ENCODE measurements at regions not wholly inside any gene's neighbourhood (a gene's known extent, or its start where the extent isn't known, plus 50 kb on each side); places are given as distances from the start of the nearest gene placed in this dataset.

DNA sequence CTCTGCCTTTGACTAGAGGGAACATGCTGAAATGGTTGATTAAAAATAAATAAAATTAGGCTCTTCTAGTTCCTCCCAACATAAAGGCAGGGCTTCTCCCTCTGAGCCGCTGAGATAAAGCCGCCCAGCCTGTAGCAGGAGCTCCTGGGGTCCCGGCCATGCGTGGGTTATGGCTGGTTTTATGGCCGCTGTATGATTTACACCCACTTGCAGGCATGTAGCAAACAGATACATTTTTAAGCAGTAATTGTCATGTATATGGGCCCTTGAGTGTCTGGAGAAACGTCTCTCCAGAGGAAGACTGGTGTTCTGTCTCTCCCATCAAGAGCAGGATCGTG, 201.0 kb upstream of the TNRC6C start (continued):
- TF ChIP-seq CBFB (CRISPR knock-in tag; IDR thresholded peaks at IDR 0.05) = no peak
- no peak for TF ChIP-seq NR2F6 (CRISPR knock-in tag; IDR thresholded peaks at IDR 0.05)
- no peak for TF ChIP-seq GABPA (tag; conservative IDR thresholded peaks at IDR 0.05; ENCODE audit: low read depth)
- TF ChIP-seq, protein P1, sequence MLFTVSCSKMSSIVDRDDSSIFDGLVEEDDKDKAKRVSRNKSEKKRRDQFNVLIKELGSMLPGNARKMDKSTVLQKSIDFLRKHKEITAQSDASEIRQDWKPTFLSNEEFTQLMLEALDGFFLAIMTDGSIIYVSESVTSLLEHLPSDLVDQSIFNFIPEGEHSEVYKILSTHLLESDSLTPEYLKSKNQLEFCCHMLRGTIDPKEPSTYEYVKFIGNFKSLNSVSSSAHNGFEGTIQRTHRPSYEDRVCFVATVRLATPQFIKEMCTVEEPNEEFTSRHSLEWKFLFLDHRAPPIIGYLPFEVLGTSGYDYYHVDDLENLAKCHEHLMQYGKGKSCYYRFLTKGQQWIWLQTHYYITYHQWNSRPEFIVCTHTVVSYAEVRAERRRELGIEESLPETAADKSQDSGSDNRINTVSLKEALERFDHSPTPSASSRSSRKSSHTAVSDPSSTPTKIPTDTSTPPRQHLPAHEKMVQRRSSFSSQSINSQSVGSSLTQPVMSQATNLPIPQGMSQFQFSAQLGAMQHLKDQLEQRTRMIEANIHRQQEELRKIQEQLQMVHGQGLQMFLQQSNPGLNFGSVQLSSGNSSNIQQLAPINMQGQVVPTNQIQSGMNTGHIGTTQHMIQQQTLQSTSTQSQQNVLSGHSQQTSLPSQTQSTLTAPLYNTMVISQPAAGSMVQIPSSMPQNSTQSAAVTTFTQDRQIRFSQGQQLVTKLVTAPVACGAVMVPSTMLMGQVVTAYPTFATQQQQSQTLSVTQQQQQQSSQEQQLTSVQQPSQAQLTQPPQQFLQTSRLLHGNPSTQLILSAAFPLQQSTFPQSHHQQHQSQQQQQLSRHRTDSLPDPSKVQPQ (CRISPR knock-in tag; IDR thresholded peaks at IDR 0.05; ENCODE audit: borderline replicate concordance) = no peak
- TF ChIP-seq ARHGAP35 (IDR thresholded peaks at IDR 0.05; ENCODE audit: partially characterized antibody) = no peak
- TF ChIP-seq NRF1 (conservative IDR thresholded peaks at IDR 0.05 in 1 of 2, IDR thresholded peaks at IDR 0.05 in 1 of 2) = no peak
- TF ChIP-seq ZNF253 (CRISPR knock-in tag; conservative IDR thresholded peaks at IDR 0.05) = no peak
- no peak for TF ChIP-seq OTX1 (CRISPR knock-in tag; IDR thresholded peaks at IDR 0.05)
- no peak for TF ChIP-seq SMARCC2 (IDR thresholded peaks at IDR 0.05; ENCODE audit: low read depth)
- TF ChIP-seq HDGF (IDR thresholded peaks at IDR 0.05) = no peak

DNA sequence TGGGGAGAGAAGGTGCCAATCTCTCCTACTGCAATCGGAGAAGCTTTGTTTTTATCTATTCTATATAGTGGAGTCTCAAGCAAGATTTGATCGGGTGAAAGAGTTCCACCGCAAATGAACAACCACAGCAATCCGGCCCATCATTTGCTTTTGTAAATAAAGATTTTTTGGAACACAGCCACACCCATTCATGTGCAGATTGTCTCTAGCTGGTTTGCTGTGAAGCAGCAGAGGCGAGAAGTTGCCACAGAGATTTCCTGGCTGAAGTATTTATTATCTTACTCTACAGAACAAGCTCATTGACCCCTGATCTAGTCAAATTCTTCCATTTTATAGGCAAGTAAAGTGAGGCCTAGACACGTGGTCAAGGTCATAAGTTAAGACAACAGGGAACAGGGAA, 195.5 kb upstream of the TNRC6C start:
- no peak overlapping the region for H3K4me3 ChIP-seq
- WGBS (ENCODE audit: insufficient coverage, low coverage, missing lambda C conversion rate) = 2% methylated on average over 6 of the region's 6 CpGs
- no peaks in the 10 kb centered on the region; the same call in 1 of the 2 replicates for H3K9me3 ChIP-seq (replicated peaks; ENCODE audit: control insufficient read depth, insufficient read depth, low read depth, low read length)
- H3K4me1 ChIP-seq (replicated peaks in 1 of 2; ENCODE audit: control insufficient read depth in 2 of 2, insufficient read depth in 2 of 2, low read length in 2 of 2) = no peaks in the 10 kb centered on the region
- H3K36me3 ChIP-seq (ENCODE audit: control insufficient read depth, insufficient read depth, low read length) = no peaks in the 10 kb centered on the region
- ChIA-PET POLR2A (interaction anchor here (0.6 to 2.1 kb wide), 2 partner anchors 8 to 193 kb away, joined by 3 to 6 read pairs; no protein-coding TSS in a partner anchor), CTCF (ENCODE audit: low intra/inter-chr PET ratio) (no interaction called here)
- no peaks in the 10 kb centered on the region for H4K20me1 ChIP-seq (replicated peaks; ENCODE audit: control insufficient read depth, insufficient read depth, low read length)
- H3K4me2 ChIP-seq (ENCODE audit: insufficient read depth, low read length) = no peak overlapping the region
- FAIRE-seq (no peak), DNase-seq (ENCODE audit: extremely low read depth in 1 of 4, low spot score in 3 of 4) (no peak), ATAC-seq (no peak)
- H3K79me2 ChIP-seq (ENCODE audit: control insufficient read depth, insufficient read depth, low read length) = no peaks in the 10 kb centered on the region
- no peak overlapping the region for H3K27ac ChIP-seq (ENCODE audit: extremely low read depth, low read depth, low read length)
- H3K9ac ChIP-seq (ENCODE audit: insufficient read depth in 1 of 2, low read depth in 2 of 2, low read length in 2 of 2) = no peak overlapping the region
- no TSS peak for BruUV-seq (replicated peaks)
- in situ Hi-C loops (cut with MboI) = no loop called here
- intact Hi-C loops (cut with micrococcal nuclease) = no loop called here
- peaks cover 5 to 56% of the 10 kb centered on the region in 2 experiments; a peak in 4 of 5 replicates for H3K27me3 ChIP-seq (ENCODE audit: control insufficient read depth in 2 of 2, insufficient read depth in 2 of 2, low read length in 2 of 2)
- no peaks in the 10 kb centered on the region for H3K9me1 ChIP-seq (ENCODE audit: control insufficient read depth, insufficient read depth, low read length)
- no peak overlapping the region for H2AFZ ChIP-seq (ENCODE audit: low read depth, low read length)
- TF ChIP-seq, protein P2, sequence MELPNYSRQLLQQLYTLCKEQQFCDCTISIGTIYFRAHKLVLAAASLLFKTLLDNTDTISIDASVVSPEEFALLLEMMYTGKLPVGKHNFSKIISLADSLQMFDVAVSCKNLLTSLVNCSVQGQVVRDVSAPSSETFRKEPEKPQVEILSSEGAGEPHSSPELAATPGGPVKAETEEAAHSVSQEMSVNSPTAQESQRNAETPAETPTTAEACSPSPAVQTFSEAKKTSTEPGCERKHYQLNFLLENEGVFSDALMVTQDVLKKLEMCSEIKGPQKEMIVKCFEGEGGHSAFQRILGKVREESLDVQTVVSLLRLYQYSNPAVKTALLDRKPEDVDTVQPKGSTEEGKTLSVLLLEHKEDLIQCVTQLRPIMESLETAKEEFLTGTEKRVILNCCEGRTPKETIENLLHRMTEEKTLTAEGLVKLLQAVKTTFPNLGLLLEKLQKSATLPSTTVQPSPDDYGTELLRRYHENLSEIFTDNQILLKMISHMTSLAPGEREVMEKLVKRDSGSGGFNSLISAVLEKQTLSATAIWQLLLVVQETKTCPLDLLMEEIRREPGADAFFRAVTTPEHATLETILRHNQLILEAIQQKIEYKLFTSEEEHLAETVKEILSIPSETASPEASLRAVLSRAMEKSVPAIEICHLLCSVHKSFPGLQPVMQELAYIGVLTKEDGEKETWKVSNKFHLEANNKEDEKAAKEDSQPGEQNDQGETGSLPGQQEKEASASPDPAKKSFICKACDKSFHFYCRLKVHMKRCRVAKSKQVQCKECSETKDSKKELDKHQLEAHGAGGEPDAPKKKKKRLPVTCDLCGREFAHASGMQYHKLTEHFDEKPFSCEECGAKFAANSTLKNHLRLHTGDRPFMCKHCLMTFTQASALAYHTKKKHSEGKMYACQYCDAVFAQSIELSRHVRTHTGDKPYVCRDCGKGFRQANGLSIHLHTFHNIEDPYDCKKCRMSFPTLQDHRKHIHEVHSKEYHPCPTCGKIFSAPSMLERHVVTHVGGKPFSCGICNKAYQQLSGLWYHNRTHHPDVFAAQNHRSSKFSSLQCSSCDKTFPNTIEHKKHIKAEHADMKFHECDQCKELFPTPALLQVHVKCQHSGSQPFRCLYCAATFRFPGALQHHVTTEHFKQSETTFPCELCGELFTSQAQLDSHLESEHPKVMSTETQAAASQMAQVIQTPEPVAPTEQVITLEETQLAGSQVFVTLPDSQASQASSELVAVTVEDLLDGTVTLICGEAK (IDR thresholded peaks at IDR 0.05) = 0 out of 2 replicates have a peak, but pooled peaks have one; percentile 29
- TF ChIP-seq, protein P2 (CRISPR knock-in tag; IDR thresholded peaks at IDR 0.05) = no peak
